Left hindlimb (tissue), 1 donor: ENCODE measurements at regions not wholly inside any gene's neighbourhood (a gene's known extent, or its start where the extent isn't known, plus 50 kb on each side); places are given as distances from the start of the nearest gene placed in this dataset.
"Not testable (repeated sequence)": the region's sequence is repeated elsewhere in the genome, so short reads cannot be mapped to it uniquely, and the experiment has no call there.

Experiments used
- DNase-seq: peaks from one replicate; pipeline ENCODE4 v3.0.0-alpha.2; 2018

GRCh38 chr5:173667702-173668101, 51.3 kb upstream of the BOD1 start:
- no peak for DNase-seq

- DNase-seq: no peak
Observed at GRCh38 chr5:173668245-173668800, 51.9 kb upstream of the BOD1 start.

GRCh38 chr5:173668910-173669309, 52.5 kb upstream of the BOD1 start:
- no peak for DNase-seq

- no peak for DNase-seq
Observed at GRCh38 chr5:173669483-173669882, 53.0 kb upstream of the BOD1 start.

GRCh38 chr5:173670130-173670651, 53.7 kb upstream of the BOD1 start:
- DNase-seq: no peak

- no peak for DNase-seq
Observed at GRCh38 chr5:173670791-173671120, 54.3 kb upstream of the BOD1 start.

- DNase-seq: no peak
Observed at GRCh38 chr5:173671121-173671949, 54.9 kb upstream of the BOD1 start.

GRCh38 chr5:173672166-173672565, 55.7 kb upstream of the BOD1 start:
- DNase-seq: no peak

- no peak for DNase-seq
Observed at GRCh38 chr5:173672891-173673290, 56.4 kb upstream of the BOD1 start.

- no peak for DNase-seq
Observed at GRCh38 chr5:173673295-173674101, 57.0 kb upstream of the BOD1 start.

- no peak for DNase-seq
Observed at GRCh38 chr5:173675287-173675996, 59.0 kb upstream of the BOD1 start.

- DNase-seq: no peak
Observed at GRCh38 chr5:173676375-173676774, 59.9 kb upstream of the BOD1 start.

- DNase-seq: no peak
Observed at GRCh38 chr5:173677125-173677672, 60.7 kb upstream of the BOD1 start.

- DNase-seq: no peak
Observed at GRCh38 chr5:173679909-173680630, 63.6 kb upstream of the BOD1 start.

GRCh38 chr5:173680660-173681242, 64.3 kb upstream of the BOD1 start:
- DNase-seq: no peak

- DNase-seq: no peak
Observed at GRCh38 chr5:173682313-173682712, 65.9 kb upstream of the BOD1 start.

GRCh38 chr5:173684535-173684934, 68.1 kb upstream of the BOD1 start:
- not testable (repeated sequence) for DNase-seq

GRCh38 chr5:173686950-173687349, 70.5 kb upstream of the BOD1 start:
- DNase-seq: no peak

- DNase-seq: no peak
Observed at GRCh38 chr5:173688703-173689102, 72.3 kb upstream of the BOD1 start.

- no peak for DNase-seq
Observed at GRCh38 chr5:173689171-173689736, 72.8 kb upstream of the BOD1 start.

GRCh38 chr5:173689737-173690360, 73.4 kb upstream of the BOD1 start:
- DNase-seq: no peak
